K562 (cell line): ENCODE measurements at regions not wholly inside any gene's neighbourhood (a gene's known extent, or its start where the extent isn't known, plus 50 kb on each side); places are given as distances from the start of the nearest gene placed in this dataset.

ENCODE experiments used
- C11orf30 ChIP-seq: fragments of 450-650 bp; IDR thresholded peaks from 2 replicates; pipeline ENCODE4 v1.6.1; 2016; ENCODE audit warnings: low read depth, mild to moderate bottlenecking
- CTCF ChIP-seq, 3 experiments: IDR thresholded peaks in 2 of 3; conservative IDR thresholded peaks in 1 of 3; 2 replicates each; pipeline ENCODE4 v1.5.1; 2011 to 2012; ENCODE audit warnings: low read length in 3 of 3, mild to moderate bottlenecking in 3 of 3, control low read depth in 2 of 3, improper control_type of control experiment in 1 of 3, inconsistent platforms in 1 of 3, low read depth in 1 of 3, mixed read lengths in 1 of 3, moderate library complexity in 1 of 3; ENCODE audit not compliant: insufficient read depth in 2 of 3
- FOSL1 ChIP-seq: fragments of 200-800 bp; sonication (Bioruptor generic); conservative IDR thresholded peaks from 2 replicates; pipeline ENCODE4 v1.6.1; 2016; ENCODE audit warnings: missing genetic modification characterization, missing compliant biosample characterization
- RFX1 ChIP-seq: fragments of 450-650 bp; IDR thresholded peaks from 2 replicates; pipeline ENCODE4 v1.6.1; 2016; ENCODE audit warnings: mild to moderate bottlenecking, moderate library complexity
- SMARCE1 ChIP-seq: fragments of 450-650 bp; IDR thresholded peaks from 2 replicates; pipeline ENCODE4 v1.7.1; 2016; ENCODE audit warnings: mild to moderate bottlenecking

GRCh38 chr3:68667346-68667745 lies 265.0 kb downstream of the TAFA4 start:
- no peak for TF ChIP-seq RFX1
- TF ChIP-seq SMARCE1, result no peak
- TF ChIP-seq FOSL1 (tag), result no peak
- no peak for TF ChIP-seq CTCF (IDR thresholded peaks at IDR 0.05 in 2 of 3, conservative IDR thresholded peaks at IDR 0.05 in 1 of 3; ENCODE audit: insufficient read depth in 2 of 3, low read depth in 1 of 3, low read length in 3 of 3)
- no peak for TF ChIP-seq C11orf30
